HL-60 (cell line): ENCODE measurements at regions not wholly inside any gene's neighbourhood (a gene's known extent, or its start where the extent isn't known, plus 50 kb on each side); places are given as distances from the start of the nearest gene placed in this dataset.
"Not testable (repeated sequence)": the region's sequence is repeated elsewhere in the genome, so short reads cannot be mapped to it uniquely, and the experiment has no call there.

Experiments
- DNase-seq, 2 experiments: peaks; one replicate each; pipeline ENCODE4 v3.0.0-alpha.2; 2010 to 2020; ENCODE audit warnings: low read depth in 1 of 2, low spot score in 1 of 2
- H3K27ac ChIP-seq: fragments of 250-450 bp; sonication (Bioruptor Pico); replicated peaks from 2 replicates; pipeline ENCODE4 v1.5.1; 2020; ENCODE audit warnings: mild to moderate bottlenecking, moderate library complexity
- H3K27me3 ChIP-seq: fragments of 250-450 bp; sonication (Bioruptor Pico); 2 replicates; pipeline ENCODE4 v1.5.1; 2021; ENCODE audit warnings: mild to moderate bottlenecking, moderate library complexity; ENCODE audit not compliant: insufficient read depth, poor library complexity, severe bottlenecking
- H3K4me3 ChIP-seq: replicated peaks from 2 replicates; pipeline ENCODE4 v1.5.1; 2011; ENCODE audit warnings: mild to moderate bottlenecking, control low read depth, low read length; ENCODE audit not compliant: insufficient read depth
- CTCF ChIP-seq: IDR thresholded peaks from one replicate; pipeline ENCODE4 v1.5.1; 2011; ENCODE audit warnings: low read length, control low read depth, inconsistent platforms; ENCODE audit not compliant: insufficient read depth
- GABPA ChIP-seq: IDR thresholded peaks from 2 replicates; pipeline ENCODE4 v1.6.1; 2012; ENCODE audit warnings: low read depth
- POLR2AphosphoS5 ChIP-seq: IDR thresholded peaks from 2 replicates; pipeline ENCODE4 v1.6.1; 2012; ENCODE audit warnings: low read depth
- REST ChIP-seq: IDR thresholded peaks from 2 replicates; pipeline ENCODE4 v1.6.1; 2012; ENCODE audit warnings: low read depth; ENCODE audit not compliant: insufficient replicate concordance
- SPI1 ChIP-seq: IDR thresholded peaks from 2 replicates; pipeline ENCODE4 v1.6.1; 2012; ENCODE audit warnings: low read depth, mild to moderate bottlenecking, borderline replicate concordance

GRCh38 chr3:170806676-170807075 lies 63.3 kb downstream of the RPL22L1 start:
- H3K27me3 ChIP-seq: no peaks in the 10 kb centered on the region
- DNase-seq: no peak
- no peak overlapping the region for H3K27ac ChIP-seq
- no peak overlapping the region for H3K4me3 ChIP-seq
- TF ChIP-seq CTCF (no peak), REST (no peak), POLR2AphosphoS5 (no peak), SPI1 (no peak), GABPA (no peak)

GRCh38 chr3:170806141-170806540 lies 63.9 kb downstream of the RPL22L1 start:
- no peak overlapping the region for H3K4me3 ChIP-seq
- TF ChIP-seq GABPA (no peak), SPI1 (no peak), POLR2AphosphoS5 (no peak), CTCF (no peak), REST (no peak)
- DNase-seq: no peak
- no peaks in the 10 kb centered on the region for H3K27me3 ChIP-seq
- H3K27ac ChIP-seq: no peak overlapping the region

GRCh38 chr3:170805296-170805695 lies 64.7 kb downstream of the RPL22L1 start:
- not testable (repeated sequence) for H3K27ac ChIP-seq, DNase-seq, H3K4me3 ChIP-seq, H3K27me3 ChIP-seq

- not testable (repeated sequence) for H3K4me3 ChIP-seq
These were observed 65.4 kb downstream of the RPL22L1 start for GRCh38 chr3:170804634-170805033.

GRCh38 chr3:170804078-170804477 lies 65.9 kb downstream of the RPL22L1 start:
- no peak for DNase-seq
- H3K27me3 ChIP-seq: no peaks in the 10 kb centered on the region
- H3K27ac ChIP-seq: no peak overlapping the region
- TF ChIP-seq REST: no peak
- H3K4me3 ChIP-seq: no peak overlapping the region

More at GRCh38 chr3:170804634-170805033, 65.4 kb downstream of the RPL22L1 start:
- H3K27ac ChIP-seq, DNase-seq, H3K27me3 ChIP-seq: not testable (repeated sequence)
